Neuronal stem cell (in vitro differentiated cells): ENCODE measurements at regions not wholly inside any gene's neighbourhood (a gene's known extent, or its start where the extent isn't known, plus 50 kb on each side); places are given as distances from the start of the nearest gene placed in this dataset.

ENCODE experiments used
- DNase-seq: peaks from one replicate; pipeline ENCODE4 v3.0.0-alpha.2; 2013; ENCODE audit warnings: low spot score
- H2AFZ ChIP-seq: one replicate; pipeline ENCODE4 v1.6.1; 2013; ENCODE audit warnings: mild to moderate bottlenecking, low read length, inconsistent platforms
- H2AK5ac ChIP-seq: 2 replicates; pipeline ENCODE4 v1.6.1; 2013; ENCODE audit warnings: low read depth, mild to moderate bottlenecking, inconsistent platforms, low read length, moderate library complexity, mixed read lengths
- H2BK120ac ChIP-seq: 2 replicates; pipeline ENCODE4 v1.6.1; 2013; ENCODE audit warnings: low read depth, mild to moderate bottlenecking, inconsistent platforms, low read length, moderate library complexity, mixed read lengths
- H2BK12ac ChIP-seq: one replicate; pipeline ENCODE4 v1.6.1; 2013; ENCODE audit warnings: low read length, inconsistent platforms
- H2BK15ac ChIP-seq: 2 replicates; pipeline ENCODE4 v1.6.1; 2013; ENCODE audit warnings: mild to moderate bottlenecking, low read length, inconsistent platforms, mixed read lengths
- H2BK5ac ChIP-seq: one replicate; pipeline ENCODE4 v1.6.1; 2013; ENCODE audit warnings: inconsistent platforms, mild to moderate bottlenecking, low read length, moderate library complexity
- H3K14ac ChIP-seq: one replicate; pipeline ENCODE4 v1.6.1; 2013; ENCODE audit warnings: low read length, inconsistent platforms
- H3K18ac ChIP-seq: 2 replicates; pipeline ENCODE4 v1.6.1; 2013; ENCODE audit warnings: low read length, inconsistent platforms
- H3K23ac ChIP-seq: 2 replicates; pipeline ENCODE4 v1.6.1; 2013; ENCODE audit warnings: low read depth, mild to moderate bottlenecking, mixed read lengths, low read length, inconsistent platforms; ENCODE audit not compliant: poor library complexity
- H3K27ac ChIP-seq: replicated peaks from 3 replicates; pipeline ENCODE4 v1.5.1; 2013; ENCODE audit warnings: low read length, inconsistent platforms
- H3K27me3 ChIP-seq, 3 experiments: 2 replicates each; pipeline ENCODE4 v1.6.1; 2013; ENCODE audit warnings: low read length in 3 of 3, mild to moderate bottlenecking in 2 of 3, inconsistent platforms in 1 of 3, low read depth in 1 of 3, mixed read lengths in 1 of 3, moderate library complexity in 1 of 3; ENCODE audit not compliant: control insufficient read depth in 3 of 3, insufficient read depth in 3 of 3
- H3K36me3 ChIP-seq, 2 donors: replicated peaks in 1 of 2; 2 replicates each; pipeline ENCODE4 v1.6.1; 2013; ENCODE audit warnings: low read length in 2 of 2; ENCODE audit not compliant: control insufficient read depth in 2 of 2, insufficient read depth in 2 of 2
- H3K4ac ChIP-seq: 2 replicates; pipeline ENCODE4 v1.6.1; 2013; ENCODE audit warnings: inconsistent platforms, mild to moderate bottlenecking, low read length, moderate library complexity
- H3K4me1 ChIP-seq, 2 donors: 1 replicate in 1 of 2; 2 replicates in 1 of 2; pipeline ENCODE4 v1.6.1; 2013; ENCODE audit warnings: low read length in 2 of 2, low read depth in 1 of 2; ENCODE audit not compliant: control insufficient read depth in 2 of 2, insufficient read depth in 1 of 2
- H3K4me2 ChIP-seq: one replicate; pipeline ENCODE4 v1.6.1; 2013; ENCODE audit warnings: mild to moderate bottlenecking, low read length, inconsistent platforms; ENCODE audit not compliant: insufficient read depth, poor library complexity, severe bottlenecking
- H3K4me3 ChIP-seq, 2 donors: 2 replicates each; pipeline ENCODE4 v1.5.1; 2013; ENCODE audit warnings: low read length in 2 of 2, mild to moderate bottlenecking in 2 of 2, inconsistent platforms in 1 of 2, moderate library complexity in 1 of 2
- H3K79me1 ChIP-seq: one replicate; pipeline ENCODE4 v1.6.1; 2013; ENCODE audit warnings: low read depth, mild to moderate bottlenecking, inconsistent platforms, low read length, moderate library complexity
- H3K9ac ChIP-seq: one replicate; pipeline ENCODE4 v1.6.1; 2013; ENCODE audit warnings: mild to moderate bottlenecking, low read depth, low read length, inconsistent platforms; ENCODE audit not compliant: poor library complexity
- H3K9me3 ChIP-seq, 2 donors: replicated peaks in 1 of 2; 2 replicates each; pipeline versions ENCODE3 to v1.6.1; 2013; ENCODE audit warnings: low read length in 2 of 2, mild to moderate bottlenecking in 2 of 2, inconsistent platforms in 1 of 2, low read depth in 1 of 2, mixed read lengths in 1 of 2, moderate library complexity in 1 of 2; ENCODE audit not compliant: control insufficient read depth in 2 of 2, insufficient read depth in 1 of 2
- H4K8ac ChIP-seq: one replicate; pipeline ENCODE4 v1.6.1; 2013; ENCODE audit warnings: low read depth, mild to moderate bottlenecking, inconsistent platforms, low read length, moderate library complexity
- H4K91ac ChIP-seq: one replicate; pipeline ENCODE4 v1.6.1; 2013; ENCODE audit warnings: low read length, low read depth, mild to moderate bottlenecking, inconsistent platforms; ENCODE audit not compliant: poor library complexity
- WGBS, 2 donors: extraction: QIAGEN DNeasy Blood & Tissue Kit; methylation state at CpG; one replicate each; pipeline ENCODE4 v1.1.7; 2013; ENCODE audit warnings: missing lambda C conversion rate in 2 of 2, mixed read lengths in 1 of 2; ENCODE audit not compliant: insufficient read length in 2 of 2, insufficient replicate concordance in 1 of 2; ENCODE audit errors: extremely low coverage in 2 of 2; 5-methylcytosine and 5-hydroxymethylcytosine counted together

DNA sequence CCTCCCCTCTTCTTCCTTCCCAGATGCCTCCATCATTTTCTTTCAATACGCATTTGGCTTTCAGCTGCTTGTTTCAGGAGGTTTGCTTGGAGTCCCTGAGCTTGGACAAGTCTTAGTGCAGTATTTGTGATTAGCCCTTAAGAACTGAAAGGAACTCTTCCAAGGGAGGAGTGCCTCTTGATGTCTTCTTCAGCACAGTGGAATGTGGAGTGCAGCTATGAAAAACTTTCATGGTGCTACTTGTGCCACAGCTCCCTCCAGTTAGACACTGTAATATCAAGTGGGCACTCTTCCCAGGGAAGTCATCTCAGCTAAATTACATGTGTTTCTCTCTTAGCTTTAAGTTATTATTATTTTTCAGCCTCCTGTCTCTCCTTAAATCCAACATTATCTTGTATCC is 173.1 kb downstream of the NECTIN3 start:
- H3K18ac ChIP-seq = no peak overlapping the region
- H4K91ac ChIP-seq = no peak overlapping the region
- H4K8ac ChIP-seq = no peak overlapping the region
- WGBS, 2 donors = no CpG with 5 or more reads among the region's 1 CpG
- no peak overlapping the region for H3K9ac ChIP-seq
- no peak overlapping the region for H3K4me2 ChIP-seq
- DNase-seq = no peak
- no peak overlapping the region for H2AFZ ChIP-seq
- H3K27ac ChIP-seq = peak overlapping the region; percentile 61
- H3K14ac ChIP-seq = no peak overlapping the region
- no peaks in the 10 kb centered on the region for H3K36me3 ChIP-seq
- no peak overlapping the region for H2BK15ac ChIP-seq
- H3K9me3 ChIP-seq = peaks cover 0 to 7% of the 10 kb centered on the region in 2 donors
- H2BK12ac ChIP-seq = no peak overlapping the region
- H2BK120ac ChIP-seq = no peak overlapping the region
- H3K4me1 ChIP-seq = peaks cover 0 to 2% of the 10 kb centered on the region in 2 donors
- H3K4me3 ChIP-seq = no peak overlapping the region
- H3K27me3 ChIP-seq = no peaks in the 10 kb centered on the region
- no peak overlapping the region for H3K4ac ChIP-seq
- no peak overlapping the region for H2BK5ac ChIP-seq
- H2AK5ac ChIP-seq = no peak overlapping the region
- H3K23ac ChIP-seq = no peak overlapping the region
- H3K79me1 ChIP-seq = no peaks in the 10 kb centered on the region

DNA sequence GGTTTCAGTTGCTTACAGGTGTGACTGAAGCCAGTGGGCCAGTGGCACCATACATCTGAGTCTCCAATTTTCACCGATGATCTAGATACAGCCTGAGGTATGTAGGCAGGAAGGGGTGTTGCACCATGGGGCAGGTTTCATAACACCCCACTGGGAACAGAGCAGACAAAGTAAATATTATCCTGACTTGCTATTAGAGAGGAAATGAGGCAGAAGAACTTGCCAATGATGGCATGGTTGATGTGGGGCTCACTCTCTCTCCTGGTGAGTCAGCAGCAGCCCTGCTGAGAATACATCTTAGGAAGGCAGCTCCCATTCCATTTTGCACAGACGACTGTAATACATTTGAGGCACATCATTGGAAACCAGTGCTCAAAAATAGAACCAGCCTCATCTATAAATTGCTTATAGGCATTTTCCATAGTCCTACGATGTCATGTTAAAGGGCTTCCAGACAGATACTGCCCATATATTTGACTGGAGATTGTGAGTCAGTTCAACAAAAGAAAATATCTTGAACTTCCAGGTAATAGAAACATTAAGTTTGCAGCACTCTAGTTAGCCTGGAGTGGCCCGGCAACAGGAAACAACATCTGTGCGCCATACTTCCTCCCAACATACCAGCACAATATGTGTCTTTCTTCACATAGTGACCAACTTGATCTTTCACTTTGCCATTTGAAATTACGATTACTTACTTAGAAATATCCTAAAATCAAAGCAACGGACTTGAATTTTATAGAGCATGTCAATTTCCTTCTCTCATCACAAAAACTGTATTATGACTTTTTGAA is 175.5 kb downstream of the NECTIN3 start:
- no peak overlapping the region for H3K27ac ChIP-seq
- H2BK15ac ChIP-seq = no peak overlapping the region
- no peak overlapping the region for H4K91ac ChIP-seq
- no peak overlapping the region for H3K4me2 ChIP-seq
- WGBS, 2 donors = no CpG with 5 or more reads among the region's 7 CpGs
- H3K27me3 ChIP-seq = no peaks in the 10 kb centered on the region
- no peak overlapping the region for H3K23ac ChIP-seq
- no peak overlapping the region for H3K4me3 ChIP-seq
- no peak overlapping the region for H3K9ac ChIP-seq
- no peak overlapping the region for H3K14ac ChIP-seq
- no peak overlapping the region for H2BK12ac ChIP-seq
- no peak overlapping the region for H3K4ac ChIP-seq
- H2BK120ac ChIP-seq = no peak overlapping the region
- peaks cover 0 to 4% of the 10 kb centered on the region in 2 donors for H3K9me3 ChIP-seq
- no peaks in the 10 kb centered on the region for H3K79me1 ChIP-seq
- peaks cover 0 to 2% of the 10 kb centered on the region in 2 donors for H3K4me1 ChIP-seq
- no peak overlapping the region for H3K18ac ChIP-seq
- H2BK5ac ChIP-seq = no peak overlapping the region
- no peaks in the 10 kb centered on the region for H3K36me3 ChIP-seq
- H2AK5ac ChIP-seq = no peak overlapping the region
- no peak overlapping the region for H4K8ac ChIP-seq
- DNase-seq = no peak
- H2AFZ ChIP-seq = no peak overlapping the region

DNA sequence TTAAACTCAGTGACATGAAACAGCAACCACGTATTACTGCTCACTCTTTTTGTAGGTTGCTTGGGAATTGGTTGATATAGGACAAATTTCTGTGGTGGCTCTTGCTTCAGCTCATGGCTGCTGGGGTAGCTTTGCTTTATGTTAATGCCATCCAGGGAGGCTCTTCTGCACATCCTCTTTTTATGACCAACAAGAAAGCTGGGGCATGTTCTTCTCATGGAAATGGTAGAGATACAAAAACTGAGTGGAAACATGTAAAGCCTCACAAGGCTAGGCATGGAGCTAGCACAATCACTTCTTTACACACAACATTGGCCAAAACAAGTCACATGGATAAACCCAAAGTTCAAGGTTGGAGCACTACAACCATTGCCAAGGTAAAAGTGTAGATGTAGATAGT is 176.8 kb downstream of the NECTIN3 start:
- H3K4ac ChIP-seq = no peak overlapping the region
- no peak overlapping the region for H2BK12ac ChIP-seq
- no peak overlapping the region for H3K18ac ChIP-seq
- H2BK15ac ChIP-seq = no peak overlapping the region
- no peak overlapping the region for H2BK120ac ChIP-seq
- H3K79me1 ChIP-seq = no peaks in the 10 kb centered on the region
- WGBS, 2 donors = no CpG with 5 or more reads among the region's 1 CpG
- no peak overlapping the region for H3K4me2 ChIP-seq
- no peak for DNase-seq
- no peak overlapping the region for H3K9ac ChIP-seq
- H4K8ac ChIP-seq = no peak overlapping the region
- H3K36me3 ChIP-seq = no peaks in the 10 kb centered on the region
- no peak overlapping the region for H2AFZ ChIP-seq
- H3K27ac ChIP-seq = no peak overlapping the region
- no peaks in the 10 kb centered on the region for H3K9me3 ChIP-seq
- no peaks in the 10 kb centered on the region for H3K27me3 ChIP-seq
- H4K91ac ChIP-seq = no peak overlapping the region
- H2BK5ac ChIP-seq = no peak overlapping the region
- H2AK5ac ChIP-seq = no peak overlapping the region
- H3K23ac ChIP-seq = no peak overlapping the region
- no peak overlapping the region for H3K4me3 ChIP-seq
- H3K14ac ChIP-seq = no peak overlapping the region
- peaks cover 0 to 2% of the 10 kb centered on the region in 2 donors for H3K4me1 ChIP-seq

DNA sequence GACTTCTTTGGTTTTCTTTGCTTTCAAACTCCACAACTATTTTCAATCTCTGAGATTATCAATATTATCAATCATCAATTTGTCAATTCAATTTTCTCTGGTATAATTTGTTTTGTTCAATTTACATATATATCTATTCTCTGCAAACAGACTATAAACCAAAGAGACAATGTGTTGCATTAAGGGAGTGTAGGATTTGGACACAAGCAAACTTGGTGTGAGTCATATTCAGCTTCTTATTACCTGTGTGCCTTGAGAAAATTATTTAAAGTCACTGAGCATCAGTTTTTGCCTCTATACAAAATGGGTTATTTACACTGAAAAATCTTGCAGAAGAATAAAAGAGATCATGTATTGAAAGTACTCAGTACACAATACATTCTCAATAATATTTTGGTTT is 177.8 kb downstream of the NECTIN3 start:
- no peak overlapping the region for H4K91ac ChIP-seq
- H3K4me3 ChIP-seq = no peak overlapping the region
- H3K9me3 ChIP-seq = no peaks in the 10 kb centered on the region
- H2AK5ac ChIP-seq = no peak overlapping the region
- no peak overlapping the region for H2AFZ ChIP-seq
- no peaks in the 10 kb centered on the region for H3K36me3 ChIP-seq
- no peak overlapping the region for H4K8ac ChIP-seq
- no peak overlapping the region for H3K14ac ChIP-seq
- no peak overlapping the region for H2BK15ac ChIP-seq
- no peak for DNase-seq
- no peak overlapping the region for H3K4ac ChIP-seq
- H2BK120ac ChIP-seq = no peak overlapping the region
- peaks cover 0 to 2% of the 10 kb centered on the region in 2 donors for H3K4me1 ChIP-seq
- H3K27ac ChIP-seq = no peak overlapping the region
- no peak overlapping the region for H3K9ac ChIP-seq
- no peak overlapping the region for H2BK12ac ChIP-seq
- no peak overlapping the region for H2BK5ac ChIP-seq
- no peaks in the 10 kb centered on the region for H3K27me3 ChIP-seq
- H3K18ac ChIP-seq = no peak overlapping the region
- H3K23ac ChIP-seq = no peak overlapping the region
- no peak overlapping the region for H3K4me2 ChIP-seq
- H3K79me1 ChIP-seq = no peaks in the 10 kb centered on the region
